DMS114 treated with DMSO at 0.1 percent for 48 hours (cell line): ENCODE measurements at regions not wholly inside any gene's neighbourhood (a gene's known extent, or its start where the extent isn't known, plus 50 kb on each side); places are given as distances from the start of the nearest gene placed in this dataset.
A peak's percentile ranks its signal among the peaks of the same experiment; 100 is the strongest.

ENCODE experiments used
- DNase-seq: peaks from one replicate; lab custom pipeline; 2025; ENCODE audit not compliant: unreplicated experiment; lab: John Stamatoyannopoulos, UW

- peak; percentile 38 for DNase-seq
These were observed 206.6 kb upstream of the RFX3 start for GRCh38 chr9:3732077-3733038.

DNA sequence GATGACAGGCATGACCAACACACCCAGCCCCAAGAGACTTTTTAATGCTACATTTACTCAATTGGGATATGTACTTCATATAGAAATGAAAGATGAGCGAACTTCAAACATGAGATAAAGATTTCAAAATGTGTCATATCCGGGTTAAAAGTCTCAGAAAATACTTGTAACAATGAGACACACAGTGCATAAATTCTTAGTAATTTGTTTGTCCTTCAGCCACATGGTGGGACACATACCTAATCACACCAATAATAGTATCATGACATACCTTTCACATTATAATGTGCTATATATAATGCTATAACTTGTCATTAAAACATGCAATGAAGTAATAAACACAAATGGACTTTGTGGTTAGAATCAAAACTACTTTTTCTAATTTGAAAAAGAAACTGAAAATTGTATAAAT lies 204.7 kb upstream of the RFX3 start:
- no peak for DNase-seq

DNA sequence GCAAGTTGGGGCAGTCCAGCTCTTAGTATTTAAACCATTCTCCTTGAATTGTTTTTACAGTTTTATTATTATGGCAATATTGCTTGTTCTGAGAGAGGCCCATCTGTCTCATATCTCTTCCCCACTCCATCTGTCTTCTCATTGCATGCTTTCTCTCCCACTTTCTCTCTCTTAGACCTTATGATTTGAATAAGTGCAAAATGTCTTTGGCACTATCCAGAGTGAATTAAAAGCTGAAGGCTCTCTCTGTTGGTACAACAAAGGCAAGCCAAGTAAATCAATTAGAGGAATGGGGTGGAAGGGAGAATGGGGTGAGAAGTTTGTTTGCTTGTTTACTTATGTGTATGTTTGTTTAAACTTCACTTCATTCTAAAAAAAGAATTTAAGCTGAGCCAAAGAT lies 195.3 kb upstream of the RFX3 start:
- DNase-seq: no peak

DNA sequence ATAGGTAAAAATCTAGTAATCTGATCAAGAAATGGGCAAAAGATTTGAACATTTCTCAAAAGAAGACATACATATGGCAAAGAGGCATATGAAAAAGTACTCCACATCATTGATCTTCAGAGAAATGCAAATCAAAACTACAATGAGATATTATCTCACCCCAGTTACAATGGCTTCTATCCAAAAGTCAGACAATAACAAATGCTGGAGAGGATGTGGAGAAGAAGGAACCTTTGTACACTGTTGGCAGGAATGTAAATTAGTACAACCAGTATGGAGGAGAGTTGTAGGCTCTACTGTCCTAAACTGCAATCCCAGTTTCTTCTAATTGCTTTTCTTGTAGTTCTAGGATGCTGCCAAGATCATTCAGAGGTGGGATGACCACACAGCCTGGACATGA lies 193.5 kb upstream of the RFX3 start:
- DNase-seq: no peak

- no peak for DNase-seq
These were observed 190.6 kb upstream of the RFX3 start for GRCh38 chr9:3716415-3716814.

GRCh38 chr9:3708751-3709150 lies 182.9 kb upstream of the RFX3 start:
- no peak for DNase-seq

GRCh38 chr9:3704890-3705289 lies 179.1 kb upstream of the RFX3 start:
- DNase-seq: no peak

- DNase-seq: no peak
These were observed 175.0 kb upstream of the RFX3 start for GRCh38 chr9:3700772-3701171.

GRCh38 chr9:3699883-3700282 lies 174.1 kb upstream of the RFX3 start:
- no peak for DNase-seq

- DNase-seq: no peak
These were observed 172.7 kb upstream of the RFX3 start for GRCh38 chr9:3698531-3698930.

- DNase-seq: no peak
These were observed 172.3 kb upstream of the RFX3 start for GRCh38 chr9:3698076-3698475.

DNA sequence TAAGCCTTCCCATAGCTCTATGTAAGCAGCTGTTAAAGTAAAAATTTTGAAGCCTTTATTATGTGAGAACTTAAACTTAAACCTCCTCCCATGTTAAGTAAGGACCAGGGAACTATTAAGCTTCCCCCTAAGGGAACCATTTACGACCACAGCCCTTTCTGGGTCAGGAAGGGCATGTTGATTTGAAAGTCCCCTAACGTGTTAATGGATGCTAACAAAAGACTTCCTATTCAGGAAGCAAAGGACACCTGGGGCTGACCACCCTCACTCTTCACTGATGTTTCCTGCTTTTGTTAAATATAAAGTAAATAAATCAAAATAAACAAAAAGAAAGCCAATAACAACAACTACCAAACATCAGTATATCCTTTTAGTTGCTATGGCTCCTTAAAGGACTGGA lies 170.6 kb upstream of the RFX3 start:
- no peak for DNase-seq

- no peak for DNase-seq
These were observed 166.8 kb upstream of the RFX3 start for GRCh38 chr9:3692606-3693005.

DNA sequence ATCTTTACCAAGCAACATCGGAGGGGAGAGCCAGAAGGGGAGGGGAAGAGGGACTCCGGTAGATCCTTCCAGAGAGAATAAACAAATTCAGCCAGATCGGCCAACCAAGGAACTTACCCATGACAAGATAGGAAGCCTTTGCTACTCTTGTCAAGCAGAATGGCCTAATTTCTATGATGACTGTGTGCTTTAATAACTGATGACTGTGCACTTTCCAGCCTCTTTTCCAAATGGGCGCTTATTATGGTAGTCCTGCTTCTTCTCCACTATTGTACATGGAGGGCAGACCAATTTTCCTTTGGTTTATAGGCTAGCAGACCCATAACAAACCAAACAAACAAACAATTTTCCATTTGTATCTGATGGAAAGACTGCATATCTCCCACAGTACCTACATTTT lies 163.8 kb upstream of the RFX3 start:
- no peak for DNase-seq

- no peak for DNase-seq
These were observed 161.3 kb upstream of the RFX3 start for GRCh38 chr9:3687145-3687544.

DNA sequence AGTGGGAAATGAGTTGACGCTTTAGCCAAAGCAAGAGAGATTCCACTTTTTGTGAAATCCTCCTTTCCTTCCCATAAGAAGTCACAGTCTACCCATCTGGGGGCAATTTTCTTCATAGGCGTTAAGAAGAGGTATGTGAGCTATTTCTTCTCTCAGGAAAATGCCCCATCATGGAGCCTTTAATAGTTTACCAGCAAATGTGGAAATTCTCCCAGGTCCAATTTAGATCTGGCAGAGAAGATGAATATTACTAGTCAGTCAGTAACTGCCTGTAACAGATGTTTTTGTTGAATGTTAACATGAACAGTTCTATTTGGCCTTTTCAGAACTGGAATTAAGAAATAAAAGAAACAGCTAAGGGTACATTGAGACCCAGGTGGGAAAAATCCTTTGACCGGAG lies 156.4 kb upstream of the RFX3 start:
- no peak for DNase-seq

DNA sequence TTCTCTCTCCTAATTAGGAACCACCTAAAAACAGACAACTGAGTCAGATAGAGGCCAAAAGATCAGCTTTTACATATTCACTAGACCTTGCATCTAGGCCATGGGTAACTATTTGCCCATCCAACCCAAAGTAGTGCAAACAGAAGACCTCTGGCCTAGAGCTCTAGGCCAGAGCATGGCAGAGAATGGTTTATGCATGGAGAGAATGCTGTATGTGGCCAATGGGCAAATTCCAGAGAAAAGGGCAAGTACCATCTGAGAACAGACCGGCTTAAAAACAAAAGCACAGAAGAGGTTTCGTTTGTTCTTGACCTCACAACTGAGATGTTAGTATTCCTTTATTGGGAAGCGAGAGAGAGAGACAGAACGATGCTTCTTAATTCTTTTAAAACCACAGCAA lies 151.7 kb upstream of the RFX3 start:
- DNase-seq: no peak

DNA sequence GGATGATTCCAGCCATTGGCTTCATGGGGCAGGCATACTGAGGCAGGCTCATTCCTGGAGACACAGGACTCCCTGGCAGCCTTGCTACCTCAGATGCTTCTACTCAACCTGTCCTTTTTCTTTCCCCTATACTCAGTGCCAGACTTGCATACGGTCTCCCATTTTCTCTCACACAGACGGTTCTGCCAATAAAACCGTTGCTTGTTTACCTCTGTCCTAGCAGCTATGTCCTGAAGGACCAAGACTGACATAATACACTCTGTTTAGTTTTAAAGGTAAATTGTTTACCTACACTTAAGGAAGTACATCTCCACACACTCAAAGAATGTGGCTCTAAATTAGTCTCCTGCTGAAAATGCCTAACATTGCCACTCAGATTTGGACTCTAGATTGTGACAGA lies 151.0 kb upstream of the RFX3 start:
- DNase-seq: no peak

DNA sequence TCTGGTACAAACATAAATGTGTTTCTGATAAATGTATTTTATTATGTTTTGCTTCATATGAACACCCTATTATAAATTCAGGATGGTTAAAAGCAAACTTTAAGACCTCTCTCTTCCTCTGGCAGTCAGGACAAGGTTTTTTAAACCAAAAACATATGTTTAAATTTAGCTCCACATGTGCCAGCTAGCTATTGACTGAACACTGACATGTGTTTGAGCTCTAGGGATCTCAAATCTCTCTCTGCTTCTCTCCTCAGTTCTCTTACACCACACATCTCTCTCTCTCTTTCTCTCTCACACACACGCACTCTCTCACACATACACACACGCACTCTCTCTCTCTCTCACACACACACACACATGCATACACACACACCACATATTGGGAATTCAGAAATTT lies 150.1 kb upstream of the RFX3 start:
- no peak for DNase-seq

GRCh38 chr9:3674561-3674960 lies 148.8 kb upstream of the RFX3 start:
- no peak for DNase-seq

GRCh38 chr9:3672399-3672798 lies 146.6 kb upstream of the RFX3 start:
- DNase-seq: no peak

DNA sequence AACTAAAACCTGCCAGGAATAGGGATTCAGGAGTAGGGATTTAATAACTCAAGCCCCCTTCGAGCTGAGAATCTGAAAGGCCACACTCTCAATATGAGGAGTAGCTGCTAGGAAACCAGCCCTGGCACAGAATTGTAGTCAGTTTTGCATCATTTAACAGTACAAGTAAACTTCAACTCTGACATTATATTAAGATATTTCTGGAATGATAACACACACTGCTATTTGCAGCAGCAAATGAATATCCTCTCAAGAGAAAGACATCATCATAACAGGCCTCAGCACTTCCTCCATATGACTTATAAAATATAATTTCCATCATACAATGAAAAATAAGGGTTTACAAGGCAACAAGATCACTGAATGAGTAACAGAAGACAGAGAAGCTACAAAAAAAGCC lies 138.2 kb upstream of the RFX3 start:
- DNase-seq: no peak

DNA sequence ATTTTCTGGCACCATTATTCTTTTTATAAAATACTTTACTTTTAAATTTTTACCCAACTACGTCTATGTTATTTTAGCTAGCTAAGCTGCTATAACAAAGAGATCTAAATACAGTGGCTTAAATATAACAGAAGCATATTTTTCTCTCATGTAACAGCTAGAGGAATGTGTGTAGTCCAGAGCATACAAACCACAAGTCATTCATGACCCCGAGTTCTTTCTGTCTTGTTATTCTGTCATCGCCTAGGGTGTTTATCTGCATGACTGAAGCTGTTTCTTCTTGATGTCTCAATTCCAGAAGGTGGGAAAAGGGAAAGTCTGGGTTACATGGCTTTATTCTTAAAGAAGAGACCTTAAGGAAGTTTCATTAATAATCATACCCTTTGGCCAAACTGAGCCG lies 136.9 kb upstream of the RFX3 start:
- DNase-seq: no peak
